Epidermal melanocyte (primary cell): ENCODE measurements at regions not wholly inside any gene's neighbourhood (a gene's known extent, or its start where the extent isn't known, plus 50 kb on each side); places are given as distances from the start of the nearest gene placed in this dataset.

Experiments
- DNase-seq: peaks from one replicate; pipeline ENCODE4 v3.0.0; 2011; ENCODE audit warnings: low spot score; ENCODE audit not compliant: insufficient read length

GRCh38 chr2:217207699-217208010, 347.8 kb upstream of the TNP1 start:
- DNase-seq: no peak

DNA sequence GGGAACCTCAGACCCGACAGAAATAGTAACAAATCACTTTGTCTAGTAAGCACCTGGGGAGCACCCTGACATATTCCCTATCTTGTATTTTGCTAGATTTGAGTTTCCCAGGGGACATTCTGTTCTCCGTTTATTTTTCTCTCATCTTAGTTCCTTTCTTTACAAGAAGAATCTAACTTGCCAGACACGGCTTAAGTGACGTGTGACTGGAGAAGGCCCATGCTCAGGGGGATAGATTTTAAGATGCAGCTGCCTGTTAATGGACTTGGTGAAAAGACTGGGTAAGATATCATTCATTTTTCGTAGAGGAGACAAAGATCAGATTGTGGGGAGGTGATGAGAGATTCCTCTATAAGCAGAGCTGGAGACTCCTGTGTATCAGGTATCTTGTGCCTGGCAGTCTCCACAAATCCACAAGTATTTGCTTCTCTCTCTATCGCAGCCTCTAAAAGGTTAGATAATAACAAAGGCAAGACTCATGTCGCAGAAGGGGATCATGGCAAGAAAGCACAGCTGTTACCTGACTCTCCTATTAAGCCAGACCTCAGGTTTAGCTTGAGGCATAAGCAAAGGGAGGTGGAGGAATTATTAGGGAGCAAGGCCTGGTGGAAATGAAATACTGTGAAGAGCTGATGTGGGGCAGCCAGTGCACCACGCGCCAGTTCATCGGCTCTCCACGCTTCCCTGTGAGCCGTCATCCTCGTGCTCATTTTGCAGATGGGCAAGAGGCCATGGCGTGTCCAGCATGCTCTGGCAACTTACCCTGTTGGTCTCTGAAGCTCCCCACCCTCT, 347.2 kb upstream of the TNP1 start:
- DNase-seq: no peak

DNA sequence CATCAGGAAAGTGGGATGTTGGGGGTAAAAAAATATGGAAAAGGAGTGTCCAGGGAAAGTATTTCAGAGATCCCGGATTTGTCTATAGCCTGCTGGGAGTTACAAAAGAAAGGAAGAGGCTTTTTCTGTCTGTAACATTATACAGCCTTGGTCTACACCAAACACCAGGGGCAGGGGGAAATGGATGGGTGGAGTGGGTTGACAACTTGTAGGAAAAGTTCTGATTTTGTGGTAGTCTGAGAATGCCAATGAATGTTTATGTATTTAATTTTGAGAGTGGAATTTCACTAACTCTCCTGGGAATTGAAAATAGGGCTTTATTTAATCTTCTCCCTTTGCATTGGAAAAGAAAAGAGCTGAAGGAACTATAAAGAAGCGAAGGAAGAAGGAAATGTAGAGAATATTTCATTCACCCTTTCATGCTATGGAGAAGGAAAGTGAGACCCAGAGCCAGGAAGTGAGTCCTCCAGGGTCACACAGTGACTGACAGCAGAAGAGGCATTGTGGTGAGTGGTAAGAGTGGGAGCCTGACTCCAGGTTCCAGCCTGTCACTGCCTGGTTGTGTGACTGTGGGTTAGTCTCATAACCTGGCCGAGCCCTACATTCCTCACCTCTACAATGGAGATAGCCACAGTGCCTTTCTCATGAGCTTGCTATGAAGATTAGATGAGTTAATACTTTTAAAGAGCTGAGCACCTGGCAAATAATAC, 346.3 kb upstream of the TNP1 start:
- DNase-seq: no peak

GRCh38 chr2:217204358-217204757, 344.5 kb upstream of the TNP1 start:
- DNase-seq: no peak

- no peak for DNase-seq
Measured at GRCh38 chr2:217203086-217203485, 343.2 kb upstream of the TNP1 start.

- DNase-seq: no peak
Measured at GRCh38 chr2:217199255-217199630, 339.4 kb upstream of the TNP1 start.

DNA sequence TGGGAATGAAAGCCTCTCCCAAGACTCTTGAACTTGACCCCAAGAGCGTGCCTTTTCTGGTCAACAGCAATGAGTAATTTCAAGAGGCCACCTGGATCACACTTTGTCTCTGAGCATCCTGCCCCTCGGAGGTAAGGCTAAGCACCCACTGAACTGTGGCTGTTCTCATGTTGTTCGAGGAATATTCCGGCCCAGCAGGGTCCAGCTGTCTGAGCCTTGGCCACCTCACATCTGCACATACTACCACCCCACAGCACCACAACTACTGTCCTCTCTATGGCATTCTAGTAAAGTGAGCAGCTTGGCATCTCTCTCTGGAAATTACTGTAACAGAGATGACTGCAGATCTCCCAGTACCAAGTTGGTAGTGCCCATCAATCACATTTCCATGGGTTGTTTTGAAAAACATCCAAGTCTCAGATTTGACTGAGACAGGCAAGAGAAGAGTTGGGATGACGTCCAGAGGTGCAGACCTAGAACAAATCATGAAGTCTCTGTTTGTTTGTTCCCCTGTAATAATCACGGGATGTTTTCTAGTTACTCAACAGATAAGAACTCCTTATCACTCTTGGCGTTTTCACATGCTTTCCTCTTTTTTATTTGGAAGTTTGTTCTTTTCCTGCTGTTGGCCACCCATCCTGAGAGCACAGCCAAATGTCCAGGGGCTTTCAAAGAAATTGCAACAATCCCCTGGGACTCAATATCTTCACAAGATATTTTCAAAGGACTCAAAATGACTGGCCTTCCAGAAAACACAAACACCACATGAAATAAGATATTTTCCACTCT, 336.0 kb upstream of the TNP1 start:
- no peak for DNase-seq

- no peak for DNase-seq
Measured at GRCh38 chr2:217195016-217195415, 335.2 kb upstream of the TNP1 start.

DNA sequence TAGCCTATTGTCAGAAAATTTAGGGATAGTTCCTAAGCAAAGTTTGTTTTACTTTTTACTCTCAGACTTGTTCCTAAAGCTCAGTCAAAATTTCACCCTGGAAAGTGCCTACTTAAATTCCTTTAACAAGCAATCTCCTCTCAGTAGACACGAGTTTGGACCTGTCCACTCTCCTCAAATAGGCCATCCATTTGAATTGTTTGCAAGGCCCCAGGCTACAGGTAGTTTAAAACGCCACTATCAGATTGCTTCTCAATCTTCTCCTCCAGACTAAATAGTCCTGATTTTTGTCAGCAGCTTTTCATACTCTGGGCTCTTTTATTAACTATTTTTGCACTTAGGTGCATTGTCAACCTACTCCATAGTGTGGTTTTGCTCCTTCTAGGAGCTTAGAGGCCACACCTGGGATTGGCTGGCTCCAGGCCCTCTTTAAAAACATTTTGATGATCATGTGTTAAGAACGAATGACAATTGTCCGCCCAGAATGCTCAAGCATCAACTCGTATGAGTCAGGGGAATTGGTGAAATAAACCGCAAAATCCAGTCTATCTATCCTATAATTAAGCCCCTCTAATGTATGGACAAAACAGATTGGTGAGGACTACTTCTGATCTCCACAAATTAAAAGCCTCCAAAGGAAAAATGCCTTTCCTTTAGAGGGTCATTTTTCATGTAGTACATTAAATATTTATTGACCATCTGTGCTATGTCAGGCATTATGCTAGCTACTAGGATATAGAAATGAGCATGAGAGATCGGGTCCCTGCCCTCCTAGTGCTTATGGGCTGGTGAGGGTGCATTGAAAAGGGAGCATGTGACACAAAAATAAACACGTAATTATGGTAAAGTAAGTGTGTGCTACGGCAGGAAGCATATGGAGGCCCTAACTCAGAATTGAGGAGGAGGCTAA, 333.8 kb upstream of the TNP1 start:
- DNase-seq: no peak

DNA sequence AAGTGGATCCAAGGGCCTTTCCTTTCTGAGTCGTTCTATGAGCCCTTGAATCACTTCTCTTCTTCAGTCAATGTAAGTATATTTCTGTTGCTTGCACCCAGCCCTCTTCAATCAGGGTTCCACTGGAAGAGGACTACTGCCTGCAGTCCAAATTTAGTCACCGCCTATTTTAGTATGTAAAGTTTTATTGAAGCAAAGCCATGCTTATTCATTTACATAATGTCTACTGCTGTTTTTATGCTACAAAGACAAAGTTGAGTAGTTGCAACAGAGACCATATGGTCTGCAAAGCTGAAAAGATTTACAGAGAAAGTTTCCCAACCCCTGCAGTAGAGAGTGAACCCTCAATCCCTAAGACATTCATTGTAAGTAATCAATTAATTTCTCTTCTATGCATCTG, 332.5 kb upstream of the TNP1 start:
- no peak for DNase-seq

GRCh38 chr2:217189747-217190146, 329.9 kb upstream of the TNP1 start:
- DNase-seq: no peak

- no peak for DNase-seq
Measured at GRCh38 chr2:217189131-217189530, 329.3 kb upstream of the TNP1 start.

GRCh38 chr2:217186668-217187159, 326.9 kb upstream of the TNP1 start:
- no peak for DNase-seq

DNA sequence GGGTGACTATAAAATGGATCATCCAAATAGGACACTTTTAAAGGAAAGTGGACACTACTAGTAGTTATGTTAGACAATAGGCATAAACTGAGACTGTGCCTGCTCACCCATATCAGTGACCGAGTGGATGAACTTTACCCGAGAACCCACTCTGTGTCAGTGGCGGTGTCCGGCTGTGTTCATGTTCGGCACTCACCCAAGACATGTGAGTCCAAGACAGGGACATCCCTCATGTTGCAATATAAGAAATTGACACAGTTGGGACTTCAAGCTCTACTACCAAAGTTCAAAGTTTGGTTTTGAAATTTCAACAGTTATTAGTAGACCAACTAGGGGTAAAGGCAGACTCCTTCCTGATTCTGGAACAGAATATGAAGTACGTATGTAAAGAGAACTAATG, 326.3 kb upstream of the TNP1 start:
- no peak for DNase-seq

DNA sequence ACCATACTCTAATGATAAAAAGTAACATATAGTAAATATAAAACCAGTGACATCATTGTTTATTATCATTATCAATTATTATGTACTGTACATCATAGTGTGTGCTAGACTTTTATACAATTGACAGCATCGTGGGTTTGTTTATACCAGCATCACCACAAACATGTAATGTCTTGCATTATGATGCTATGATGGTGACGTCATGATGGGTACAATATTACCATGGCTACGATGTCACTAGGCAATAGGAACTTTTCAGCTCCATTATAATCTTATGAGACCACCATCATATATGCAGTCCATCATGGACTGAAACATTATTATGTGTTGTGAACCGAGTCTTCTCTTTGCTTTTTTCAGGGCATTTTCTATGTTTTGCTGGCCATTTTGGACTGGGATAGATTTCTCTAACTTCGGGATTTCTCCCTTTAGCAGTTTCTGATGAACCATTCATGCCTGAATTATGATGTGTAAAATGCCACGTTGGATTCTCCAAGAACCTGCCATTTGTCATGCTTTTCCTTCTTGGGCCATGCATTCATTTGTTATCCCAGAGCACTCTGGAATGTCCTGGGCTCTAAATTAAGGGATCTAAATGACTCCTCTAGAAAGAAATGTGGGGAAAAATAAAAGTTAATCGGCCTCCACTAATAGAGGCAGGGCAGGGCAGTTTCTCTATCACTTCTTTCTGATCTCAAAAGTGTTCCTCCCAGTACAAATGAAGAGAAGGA, 325.6 kb upstream of the TNP1 start:
- no peak for DNase-seq

DNA sequence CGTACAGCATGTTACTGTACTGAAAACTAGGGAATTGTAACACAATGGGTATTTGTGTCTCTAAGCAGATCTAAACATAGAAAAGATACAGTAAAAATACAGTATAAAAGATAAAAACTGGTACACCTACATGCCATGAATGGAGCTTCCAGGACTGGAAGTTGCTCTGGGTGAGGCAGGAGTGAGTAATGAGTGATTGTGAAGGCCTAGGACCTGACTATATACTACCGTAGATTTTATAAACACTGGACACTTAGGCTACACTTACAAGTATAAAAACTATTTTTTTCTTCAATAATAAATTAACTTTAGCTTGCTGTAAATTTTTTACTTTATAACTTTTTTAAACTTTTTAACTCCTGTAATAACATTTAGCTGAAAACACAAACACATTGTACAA, 324.4 kb upstream of the TNP1 start:
- DNase-seq: no peak

- no peak for DNase-seq
Measured at GRCh38 chr2:217183471-217183870, 323.6 kb upstream of the TNP1 start.

DNA sequence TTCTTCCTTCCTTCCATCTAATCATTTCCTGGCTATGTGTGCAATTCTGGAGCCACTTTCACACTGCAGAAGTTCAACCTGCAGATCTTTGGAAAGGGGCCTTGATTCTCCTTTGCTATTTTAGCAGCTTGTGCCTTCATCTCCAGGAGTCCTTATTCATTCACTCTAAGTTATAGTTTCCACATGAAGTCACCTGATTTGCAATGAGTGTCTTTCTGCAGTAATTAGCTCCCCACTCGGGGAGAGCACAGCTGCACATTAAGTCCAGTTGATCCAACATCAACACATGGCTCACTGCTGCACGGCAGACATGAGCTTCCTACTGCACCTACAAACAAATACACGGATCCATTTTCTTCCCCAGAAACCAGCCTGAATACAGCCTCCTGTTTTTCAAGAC, 323.1 kb upstream of the TNP1 start:
- DNase-seq: no peak

GRCh38 chr2:217181512-217181911, 321.6 kb upstream of the TNP1 start:
- DNase-seq: no peak

DNA sequence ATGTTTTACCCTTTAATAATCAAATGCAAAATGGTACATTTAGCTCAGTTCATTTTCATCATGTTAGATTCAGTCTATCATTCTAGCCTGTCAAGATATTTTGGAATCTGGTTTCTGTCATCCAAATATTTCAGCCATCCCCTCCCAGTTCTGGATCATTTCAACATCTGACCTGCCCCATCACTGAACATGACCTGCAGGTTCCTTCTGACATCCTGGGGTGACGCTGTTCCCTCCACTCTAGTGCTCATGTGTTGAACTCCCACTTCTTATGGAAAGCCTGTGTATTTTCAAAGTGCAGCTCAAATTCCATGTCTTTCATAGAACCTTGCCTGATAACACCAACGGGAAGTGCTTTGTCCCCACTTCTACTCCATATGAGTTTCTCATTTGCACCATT, 320.0 kb upstream of the TNP1 start:
- no peak for DNase-seq

DNA sequence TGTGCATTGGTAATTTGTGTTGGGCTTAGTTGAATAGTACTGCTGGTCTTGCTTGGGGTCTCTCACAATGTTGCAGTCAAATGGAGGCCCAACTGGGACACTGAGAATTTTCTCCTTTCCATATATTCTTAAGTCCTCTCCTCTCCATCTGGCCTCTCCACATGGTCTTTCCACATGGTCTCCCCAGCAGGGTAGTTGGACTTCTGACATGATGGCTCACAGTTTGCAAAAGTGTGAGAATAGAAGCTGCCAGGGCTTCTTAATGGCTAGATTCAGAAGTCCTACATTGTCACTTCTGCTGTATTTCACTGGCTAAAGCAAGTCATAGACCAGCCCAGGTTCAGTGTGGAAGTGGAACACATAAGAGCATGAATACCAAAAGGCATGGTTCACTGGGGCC, 318.5 kb upstream of the TNP1 start:
- no peak for DNase-seq
